A549 (cell line): ENCODE measurements at regions not wholly inside any gene's neighbourhood (a gene's known extent, or its start where the extent isn't known, plus 50 kb on each side); places are given as distances from the start of the nearest gene placed in this dataset.

Experiments
- EP300 ChIP-seq, 2 experiments: fragments of >200 bp; sonication (Bioruptor Twin); formaldehyde crosslinking; IDR thresholded peaks; 2 replicates in 1 of 2; 3 replicates in 1 of 2; pipeline ENCODE4 v1.6.1; 2016 to 2017
- FOXS1 ChIP-seq: fragments of 250-450 bp; sonication (Bioruptor Pico); IDR thresholded peaks from 2 replicates; pipeline ENCODE4 v1.5.0; 2020; ENCODE audit warnings: mild to moderate bottlenecking, moderate library complexity
- HES2 ChIP-seq: fragments of >200 bp; sonication (Bioruptor Twin); formaldehyde crosslinking; IDR thresholded peaks from 2 replicates; pipeline ENCODE4 v1.6.1; 2016
- NR3C1 ChIP-seq: fragments of >200 bp; sonication (Bioruptor Twin); formaldehyde crosslinking; IDR thresholded peaks from 3 replicates; pipeline ENCODE4 v1.6.1; 2017
- POLR2A ChIP-seq: IDR thresholded peaks from 2 replicates; pipeline ENCODE4 v1.6.1; 2012; ENCODE audit warnings: mild to moderate bottlenecking, low read length
- POLR2AphosphoS2 ChIP-seq: conservative IDR thresholded peaks from 2 replicates; pipeline ENCODE4 v1.6.1; 2012; ENCODE audit warnings: low read length, improper control_type of control experiment, inconsistent platforms
- RAD21 ChIP-seq, 2 experiments: fragments of >200 bp in 1 of 2; sonication (Bioruptor Twin) in 1 of 2; formaldehyde crosslinking in 1 of 2; IDR thresholded peaks in 1 of 2; conservative IDR thresholded peaks in 1 of 2; 2 replicates in 1 of 2; 3 replicates in 1 of 2; pipeline ENCODE4 v1.6.1; 2012 to 2018; ENCODE audit warnings: inconsistent platforms in 1 of 2
- TF ChIP-seq, protein P1 (sequence below): fragments of >200 bp; sonication (Bioruptor Twin); formaldehyde crosslinking; IDR thresholded peaks from 3 replicates; pipeline ENCODE4 v1.5.1; 2016
- TF ChIP-seq, protein P2 (sequence below): IDR thresholded peaks from 2 replicates; pipeline ENCODE4 v1.6.1; 2012
- TF ChIP-seq, protein P3 (sequence below): fragments of 200-600 bp; sonication (generic); IDR thresholded peaks from 2 replicates; pipeline ENCODE4 v1.6.1; 2016; ENCODE audit warnings: antibody characterized with exemption, mild to moderate bottlenecking, moderate library complexity

- no peak for TF ChIP-seq RAD21 (conservative IDR thresholded peaks at IDR 0.05 in 1 of 2, IDR thresholded peaks at IDR 0.05 in 1 of 2)
- no peak for TF ChIP-seq NR3C1
- TF ChIP-seq HES2: no peak
- no peak for TF ChIP-seq FOXS1 (CRISPR knock-in tag)
- TF ChIP-seq POLR2A: no peak
- TF ChIP-seq, protein P1, sequence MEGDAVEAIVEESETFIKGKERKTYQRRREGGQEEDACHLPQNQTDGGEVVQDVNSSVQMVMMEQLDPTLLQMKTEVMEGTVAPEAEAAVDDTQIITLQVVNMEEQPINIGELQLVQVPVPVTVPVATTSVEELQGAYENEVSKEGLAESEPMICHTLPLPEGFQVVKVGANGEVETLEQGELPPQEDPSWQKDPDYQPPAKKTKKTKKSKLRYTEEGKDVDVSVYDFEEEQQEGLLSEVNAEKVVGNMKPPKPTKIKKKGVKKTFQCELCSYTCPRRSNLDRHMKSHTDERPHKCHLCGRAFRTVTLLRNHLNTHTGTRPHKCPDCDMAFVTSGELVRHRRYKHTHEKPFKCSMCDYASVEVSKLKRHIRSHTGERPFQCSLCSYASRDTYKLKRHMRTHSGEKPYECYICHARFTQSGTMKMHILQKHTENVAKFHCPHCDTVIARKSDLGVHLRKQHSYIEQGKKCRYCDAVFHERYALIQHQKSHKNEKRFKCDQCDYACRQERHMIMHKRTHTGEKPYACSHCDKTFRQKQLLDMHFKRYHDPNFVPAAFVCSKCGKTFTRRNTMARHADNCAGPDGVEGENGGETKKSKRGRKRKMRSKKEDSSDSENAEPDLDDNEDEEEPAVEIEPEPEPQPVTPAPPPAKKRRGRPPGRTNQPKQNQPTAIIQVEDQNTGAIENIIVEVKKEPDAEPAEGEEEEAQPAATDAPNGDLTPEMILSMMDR: no peak
- TF ChIP-seq, protein P2, sequence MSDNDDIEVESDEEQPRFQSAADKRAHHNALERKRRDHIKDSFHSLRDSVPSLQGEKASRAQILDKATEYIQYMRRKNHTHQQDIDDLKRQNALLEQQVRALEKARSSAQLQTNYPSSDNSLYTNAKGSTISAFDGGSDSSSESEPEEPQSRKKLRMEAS: no peak
- TF ChIP-seq EP300 (IDR thresholded peaks at IDR 0.05): no peak
- no peak for TF ChIP-seq POLR2AphosphoS2
- TF ChIP-seq, protein P3, sequence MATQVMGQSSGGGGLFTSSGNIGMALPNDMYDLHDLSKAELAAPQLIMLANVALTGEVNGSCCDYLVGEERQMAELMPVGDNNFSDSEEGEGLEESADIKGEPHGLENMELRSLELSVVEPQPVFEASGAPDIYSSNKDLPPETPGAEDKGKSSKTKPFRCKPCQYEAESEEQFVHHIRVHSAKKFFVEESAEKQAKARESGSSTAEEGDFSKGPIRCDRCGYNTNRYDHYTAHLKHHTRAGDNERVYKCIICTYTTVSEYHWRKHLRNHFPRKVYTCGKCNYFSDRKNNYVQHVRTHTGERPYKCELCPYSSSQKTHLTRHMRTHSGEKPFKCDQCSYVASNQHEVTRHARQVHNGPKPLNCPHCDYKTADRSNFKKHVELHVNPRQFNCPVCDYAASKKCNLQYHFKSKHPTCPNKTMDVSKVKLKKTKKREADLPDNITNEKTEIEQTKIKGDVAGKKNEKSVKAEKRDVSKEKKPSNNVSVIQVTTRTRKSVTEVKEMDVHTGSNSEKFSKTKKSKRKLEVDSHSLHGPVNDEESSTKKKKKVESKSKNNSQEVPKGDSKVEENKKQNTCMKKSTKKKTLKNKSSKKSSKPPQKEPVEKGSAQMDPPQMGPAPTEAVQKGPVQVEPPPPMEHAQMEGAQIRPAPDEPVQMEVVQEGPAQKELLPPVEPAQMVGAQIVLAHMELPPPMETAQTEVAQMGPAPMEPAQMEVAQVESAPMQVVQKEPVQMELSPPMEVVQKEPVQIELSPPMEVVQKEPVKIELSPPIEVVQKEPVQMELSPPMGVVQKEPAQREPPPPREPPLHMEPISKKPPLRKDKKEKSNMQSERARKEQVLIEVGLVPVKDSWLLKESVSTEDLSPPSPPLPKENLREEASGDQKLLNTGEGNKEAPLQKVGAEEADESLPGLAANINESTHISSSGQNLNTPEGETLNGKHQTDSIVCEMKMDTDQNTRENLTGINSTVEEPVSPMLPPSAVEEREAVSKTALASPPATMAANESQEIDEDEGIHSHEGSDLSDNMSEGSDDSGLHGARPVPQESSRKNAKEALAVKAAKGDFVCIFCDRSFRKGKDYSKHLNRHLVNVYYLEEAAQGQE: no peak
Measured at GRCh38 chr2:16323551-16324543, 341.8 kb downstream of the CYRIA start.
